ENCODE measurements at regions not wholly inside any gene's neighbourhood (a gene's known extent, or its start where the extent isn't known, plus 50 kb on each side); places are given as distances from the start of the nearest gene placed in this dataset.

GRCh38 chr13:83166550-83166949, 715.7 kb downstream of the SLITRK1 start (continued):
- TF ChIP-seq ZNF354C (tag by site-specific recombination; IDR thresholded peaks at IDR 0.05; ENCODE audit: borderline replicate concordance, low read depth), result no peak
- no peak for TF ChIP-seq GLI4 (tag by site-specific recombination; IDR thresholded peaks at IDR 0.05)
- no peak for TF ChIP-seq ZBTB44 (tag by site-specific recombination; IDR thresholded peaks at IDR 0.05)

- CTCF ChIA-PET, result interaction anchor here (0.5 kb wide), 1 partner anchor 1673 kb away, joined by 4 read pairs; no protein-coding TSS in a partner anchor
Observed at GRCh38 chr13:83162493-83162892, 719.8 kb downstream of the SLITRK1 start.

More at GRCh38 chr13:83162493-83162892, 719.8 kb downstream of the SLITRK1 start:
- no peaks in the 10 kb centered on the region for H3K4me1 ChIP-seq (ENCODE audit: control insufficient read depth, insufficient read depth, low read length)
- H3K27ac ChIP-seq (ENCODE audit: extremely low read depth, low read depth, low read length), result no peak overlapping the region
- H3K4me3 ChIP-seq (ENCODE audit: low read depth, low read length), result no peak overlapping the region
- POLR2A ChIA-PET, result no interaction called here
- no peaks in the 10 kb centered on the region for H3K36me3 ChIP-seq (ENCODE audit: control insufficient read depth in 2 of 2, insufficient read depth in 1 of 2, low read length in 2 of 2)
- TF ChIP-seq IKZF3 (tag by site-specific recombination; IDR thresholded peaks at IDR 0.05), result no peak
- no peak for TF ChIP-seq ZNF335 (tag by site-specific recombination; conservative IDR thresholded peaks at IDR 0.05)
- no peak for TF ChIP-seq ZSCAN30 (tag by site-specific recombination; IDR thresholded peaks at IDR 0.05)
- TF ChIP-seq ZBTB26 (tag by site-specific recombination; optimal IDR thresholded peaks at IDR 0.05), result no peak
- TF ChIP-seq ZNF169 (tag by site-specific recombination; IDR thresholded peaks at IDR 0.05), result no peak
- TF ChIP-seq ZNF664 (tag by site-specific recombination; IDR thresholded peaks at IDR 0.05), result no peak
- no peak for TF ChIP-seq SCRT2 (tag by site-specific recombination; IDR thresholded peaks at IDR 0.05)
- no peak for TF ChIP-seq ATF2 (tag by site-specific recombination; IDR thresholded peaks at IDR 0.05; ENCODE audit: low read depth)
- TF ChIP-seq ELK4 (IDR thresholded peaks at IDR 0.05; ENCODE audit: borderline replicate concordance, low read depth, low read length), result no peak
- no peak for TF ChIP-seq ZBTB20 (tag by site-specific recombination; IDR thresholded peaks at IDR 0.05)
- TF ChIP-seq MYNN (tag by site-specific recombination; IDR thresholded peaks at IDR 0.05; ENCODE audit: borderline replicate concordance), result no peak
- no peak for TF ChIP-seq ZBTB7A (tag by site-specific recombination; IDR thresholded peaks at IDR 0.05; ENCODE audit: low read depth)
- no peak for TF ChIP-seq TSHZ1 (tag by site-specific recombination; IDR thresholded peaks at IDR 0.05; ENCODE audit: borderline replicate concordance)
- no peak for TF ChIP-seq HIC1 (tag by site-specific recombination; IDR thresholded peaks at IDR 0.05)
- TF ChIP-seq ZNF596 (tag by site-specific recombination; IDR thresholded peaks at IDR 0.05), result no peak
- TF ChIP-seq WT1 (tag by site-specific recombination; IDR thresholded peaks at IDR 0.05), result no peak
- no peaks in the 10 kb centered on the region for H3K9me3 ChIP-seq (ENCODE audit: control insufficient read depth, insufficient read depth, low read depth, low read length)
